Activated CD4-positive, alpha-beta T cell treated with anti-CD3 and anti-CD28 coated beads for 24 hours (primary cell): ENCODE measurements at regions not wholly inside any gene's neighbourhood (a gene's known extent, or its start where the extent isn't known, plus 50 kb on each side); places are given as distances from the start of the nearest gene placed in this dataset.

Experiments
- DNase-seq, 2 donors: peaks; one replicate each; pipeline ENCODE4 v3.0.0-alpha.2; 2020; ENCODE audit warnings: low read depth in 2 of 2

GRCh38 chr2:71891719-71892422, 255.8 kb downstream of the CYP26B1 start:
- DNase-seq: no peak

- DNase-seq: no peak
These were observed 256.5 kb downstream of the CYP26B1 start for GRCh38 chr2:71891155-71891554.

- no peak for DNase-seq
These were observed 257.6 kb downstream of the CYP26B1 start for GRCh38 chr2:71889759-71890684.

- no peak for DNase-seq
These were observed 258.8 kb downstream of the CYP26B1 start for GRCh38 chr2:71888751-71889445.

- DNase-seq: no peak
These were observed 260.5 kb downstream of the CYP26B1 start for GRCh38 chr2:71887196-71887595.

- no peak for DNase-seq
These were observed 261.4 kb downstream of the CYP26B1 start for GRCh38 chr2:71886241-71886640.

GRCh38 chr2:71884303-71885042, 263.2 kb downstream of the CYP26B1 start:
- no peak for DNase-seq

- DNase-seq: no peak
These were observed 264.7 kb downstream of the CYP26B1 start for GRCh38 chr2:71882949-71883472.

GRCh38 chr2:71882236-71882946, 265.3 kb downstream of the CYP26B1 start:
- no peak for DNase-seq

- DNase-seq: no peak
These were observed 266.6 kb downstream of the CYP26B1 start for GRCh38 chr2:71880846-71881610.

- DNase-seq: no peak
These were observed 267.4 kb downstream of the CYP26B1 start for GRCh38 chr2:71880287-71880686.

GRCh38 chr2:71879509-71880184, 268.0 kb downstream of the CYP26B1 start:
- no peak for DNase-seq

- DNase-seq: no peak
These were observed 268.8 kb downstream of the CYP26B1 start for GRCh38 chr2:71878626-71879508.

GRCh38 chr2:71877636-71878035, 270.0 kb downstream of the CYP26B1 start:
- no peak for DNase-seq

GRCh38 chr2:71876542-71877451, 270.9 kb downstream of the CYP26B1 start:
- no peak for DNase-seq

- DNase-seq: no peak
These were observed 275.1 kb downstream of the CYP26B1 start for GRCh38 chr2:71872466-71873051.

- DNase-seq: no peak
These were observed 282.2 kb downstream of the CYP26B1 start for GRCh38 chr2:71865391-71865965.
